ENCODE measurements at regions not wholly inside any gene's neighbourhood (a gene's known extent, or its start where the extent isn't known, plus 50 kb on each side); places are given as distances from the start of the nearest gene placed in this dataset.
"Not testable (repeated sequence)": the region's sequence is repeated elsewhere in the genome, so short reads cannot be mapped to it uniquely, and the experiment has no call there.

- TF ChIP-seq POLR2A (IDR thresholded peaks at IDR 0.05), result no peak
- TF ChIP-seq CTCF (IDR thresholded peaks at IDR 0.05), result no peak
- Histone ChIP-seq H3K4me1 (peaks cover 0 to 62% (median 16%) of the 10 kb centered on the region in 3 donors), H3K4me3 (no peak overlapping the region), H3K27me3 (no peaks in the 10 kb centered on the region), H3K27ac (peak overlapping the region in 2 of 4 donors; percentile 43 to 62), H3K36me3 (no peaks in the 10 kb centered on the region), H3K9me3 (peaks cover 0 to 4% (median 4%) of the 10 kb centered on the region in 3 donors)
- intact Hi-C loops (cut with DNase I), result no loop called here
- 5 to 10% methylated on average over 1 of the region's 1 CpG for WGBS, 2 donors
- DNase-seq, result no peak
These were observed 137.9 kb upstream of the ZC3H15 start for GRCh38 chr2:186348200-186348599.

GRCh38 chr2:186349508-186349907 is 136.6 kb upstream of the ZC3H15 start:
- Histone ChIP-seq H3K27me3 (no peaks in the 10 kb centered on the region), H3K4me3 (no peak overlapping the region), H3K36me3 (no peaks in the 10 kb centered on the region), H3K4me1 (peaks cover 0 to 62% (median 16%) of the 10 kb centered on the region in 3 donors), H3K27ac (peak overlapping the region in 2 of 4 donors; percentile 17 to 43), H3K9me3 (peaks cover 0 to 16% (median 15%) of the 10 kb centered on the region in 3 donors)
- 0 to 2% methylated on average over 2 of the region's 2 CpGs for WGBS, 2 donors
- TF ChIP-seq POLR2A (IDR thresholded peaks at IDR 0.05) (no peak), CTCF (IDR thresholded peaks at IDR 0.05) (no peak)
- intact Hi-C loops (cut with DNase I), result no loop called here
- no peak for DNase-seq

- H3K27ac ChIP-seq; intact Hi-C loops (cut with DNase I); DNase-seq; H3K36me3 ChIP-seq; H3K27me3 ChIP-seq; H3K4me3 ChIP-seq: not testable (repeated sequence)
- WGBS, 2 donors, result 91 to 100% methylated on average over 2 to 3 of the region's 3 CpGs
- H3K4me1 ChIP-seq, result peaks cover 0 to 16% (median 0%) of the 10 kb centered on the region in 3 donors
- H3K9me3 ChIP-seq, result peaks cover 0 to 16% (median 16%) of the 10 kb centered on the region in 3 donors
These were observed 131.9 kb upstream of the ZC3H15 start for GRCh38 chr2:186354160-186354559.

- peaks cover 0 to 7% (median 0%) of the 10 kb centered on the region in 3 donors for H3K9me3 ChIP-seq
- WGBS, 2 donors, result 64 to 75% methylated on average over 1 of the region's 1 CpG
- no peaks in the 10 kb centered on the region for H3K27me3 ChIP-seq
- no peak overlapping the region for H3K27ac ChIP-seq
- TF ChIP-seq POLR2A (IDR thresholded peaks at IDR 0.05) (no peak), CTCF (IDR thresholded peaks at IDR 0.05) (no peak)
- no peak overlapping the region for H3K4me3 ChIP-seq
- intact Hi-C loops (cut with DNase I), result no loop called here
- H3K4me1 ChIP-seq, result no peaks in the 10 kb centered on the region
- H3K36me3 ChIP-seq, result no peaks in the 10 kb centered on the region
- no peak for DNase-seq
These were observed 120.7 kb upstream of the ZC3H15 start for GRCh38 chr2:186365406-186365805.

- H3K27ac ChIP-seq, result no peak overlapping the region
- WGBS, 2 donors, result 43 to 50% methylated on average over 3 of the region's 3 CpGs
- H3K9me3 ChIP-seq, result no peaks in the 10 kb centered on the region
- intact Hi-C loops (cut with DNase I), result no loop called here
- no peaks in the 10 kb centered on the region for H3K27me3 ChIP-seq
- H3K36me3 ChIP-seq, result no peaks in the 10 kb centered on the region
- H3K4me3 ChIP-seq, result no peak overlapping the region
- TF ChIP-seq POLR2A (IDR thresholded peaks at IDR 0.05) (no peak), CTCF (IDR thresholded peaks at IDR 0.05) (no peak)
- no peaks in the 10 kb centered on the region for H3K4me1 ChIP-seq
- no peak for DNase-seq
These were observed 107.0 kb upstream of the ZC3H15 start for GRCh38 chr2:186379052-186379451.

- no peak overlapping the region for H3K4me3 ChIP-seq
- H3K27me3 ChIP-seq, result no peaks in the 10 kb centered on the region
- H3K27ac ChIP-seq, result no peak overlapping the region
- 89 to 90% methylated on average over 2 of the region's 2 CpGs for WGBS, 2 donors
- no peaks in the 10 kb centered on the region for H3K4me1 ChIP-seq
- no peaks in the 10 kb centered on the region for H3K36me3 ChIP-seq
- TF ChIP-seq CTCF (IDR thresholded peaks at IDR 0.05) (no peak), POLR2A (IDR thresholded peaks at IDR 0.05) (no peak)
- intact Hi-C loops (cut with DNase I), result no loop called here
- peaks cover 0 to 4% (median 4%) of the 10 kb centered on the region in 3 donors for H3K9me3 ChIP-seq
- DNase-seq, result no peak
These were observed 105.3 kb upstream of the ZC3H15 start for GRCh38 chr2:186380805-186381204.

Measured in esophagus squamous epithelium (tissue), 5 donors.